ENCODE measurements at regions not wholly inside any gene's neighbourhood (a gene's known extent, or its start where the extent isn't known, plus 50 kb on each side); places are given as distances from the start of the nearest gene placed in this dataset.
A peak's percentile ranks its signal among the peaks of the same experiment; 100 is the strongest.

DNA sequence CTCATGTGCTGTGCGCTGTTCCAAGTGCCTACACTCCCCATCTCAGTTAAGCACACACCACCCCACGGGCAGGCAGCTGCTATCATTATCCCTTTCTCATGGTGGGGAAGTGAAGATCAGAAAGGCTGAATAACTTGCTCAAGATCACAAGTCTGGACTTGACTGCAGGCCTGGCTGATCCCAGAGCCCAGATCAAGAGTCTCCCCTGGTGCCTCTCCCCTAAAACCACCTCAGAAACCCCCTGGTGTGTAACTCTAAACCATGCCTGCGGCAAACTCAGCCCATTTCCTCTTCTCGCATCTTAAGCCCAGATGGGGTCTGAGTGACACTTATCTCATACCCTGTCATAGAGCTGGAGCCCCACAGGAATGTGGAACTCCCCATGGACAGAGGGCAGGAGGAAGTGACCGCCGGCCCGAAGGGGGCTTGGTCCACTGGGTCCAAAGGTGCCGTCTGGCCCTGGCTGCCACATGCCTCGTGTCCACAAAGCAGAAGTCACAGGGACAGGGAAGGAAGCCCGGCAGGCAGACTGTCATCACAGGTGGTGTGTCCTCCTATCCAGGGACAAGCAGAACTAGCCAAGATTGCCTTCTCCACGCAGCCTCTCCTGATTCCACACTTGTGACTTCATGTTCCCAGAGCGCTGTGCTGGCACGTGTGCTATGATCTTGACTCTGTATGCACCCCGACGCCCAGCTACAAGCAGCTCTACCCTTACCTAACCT lies 92.1 kb downstream of the SYF2 start (continued):
- no peak for TF ChIP-seq MAFG (CRISPR knock-in tag; IDR thresholded peaks at IDR 0.05)
- peak; percentile 21; the same call in 1 of the 2 replicates for TF ChIP-seq BCL6 (CRISPR knock-in tag; IDR thresholded peaks at IDR 0.05)
- 0 out of 2 replicates have a peak, but pooled peaks have one; percentile 61 for TF ChIP-seq ZNF124 (CRISPR knock-in tag; IDR thresholded peaks at IDR 0.05)
- TF ChIP-seq TAF1 (CRISPR knock-in tag; IDR thresholded peaks at IDR 0.05): no peak
- TF ChIP-seq HHEX (CRISPR knock-in tag; IDR thresholded peaks at IDR 0.05): no peak
- TF ChIP-seq, protein P1, sequence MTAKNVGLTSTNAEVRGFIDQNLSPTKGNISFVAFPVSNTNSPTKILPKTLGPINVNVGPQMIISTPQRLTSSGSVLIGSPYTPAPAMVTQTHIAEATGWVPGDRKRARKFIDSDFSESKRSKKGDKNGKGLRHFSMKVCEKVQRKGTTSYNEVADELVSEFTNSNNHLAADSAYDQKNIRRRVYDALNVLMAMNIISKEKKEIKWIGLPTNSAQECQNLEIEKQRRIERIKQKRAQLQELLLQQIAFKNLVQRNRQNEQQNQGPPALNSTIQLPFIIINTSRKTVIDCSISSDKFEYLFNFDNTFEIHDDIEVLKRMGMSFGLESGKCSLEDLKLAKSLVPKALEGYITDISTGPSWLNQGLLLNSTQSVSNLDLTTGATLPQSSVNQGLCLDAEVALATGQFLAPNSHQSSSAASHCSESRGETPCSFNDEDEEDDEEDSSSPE (CRISPR knock-in tag; IDR thresholded peaks at IDR 0.05): peak; percentile 62
- TF ChIP-seq HBP1 (CRISPR knock-in tag; IDR thresholded peaks at IDR 0.05; ENCODE audit: low read depth): no peak
- TF ChIP-seq, protein P2, sequence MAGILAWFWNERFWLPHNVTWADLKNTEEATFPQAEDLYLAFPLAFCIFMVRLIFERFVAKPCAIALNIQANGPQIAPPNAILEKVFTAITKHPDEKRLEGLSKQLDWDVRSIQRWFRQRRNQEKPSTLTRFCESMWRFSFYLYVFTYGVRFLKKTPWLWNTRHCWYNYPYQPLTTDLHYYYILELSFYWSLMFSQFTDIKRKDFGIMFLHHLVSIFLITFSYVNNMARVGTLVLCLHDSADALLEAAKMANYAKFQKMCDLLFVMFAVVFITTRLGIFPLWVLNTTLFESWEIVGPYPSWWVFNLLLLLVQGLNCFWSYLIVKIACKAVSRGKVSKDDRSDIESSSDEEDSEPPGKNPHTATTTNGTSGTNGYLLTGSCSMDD (CRISPR knock-in tag; IDR thresholded peaks at IDR 0.05): no peak
- TF ChIP-seq PREB (CRISPR knock-in tag; IDR thresholded peaks at IDR 0.05): no peak
- 0 out of 2 replicates have a peak, but pooled peaks have one; percentile 37 for TF ChIP-seq ZMYM2 (CRISPR knock-in tag; IDR thresholded peaks at IDR 0.05)
- TF ChIP-seq, protein P3, sequence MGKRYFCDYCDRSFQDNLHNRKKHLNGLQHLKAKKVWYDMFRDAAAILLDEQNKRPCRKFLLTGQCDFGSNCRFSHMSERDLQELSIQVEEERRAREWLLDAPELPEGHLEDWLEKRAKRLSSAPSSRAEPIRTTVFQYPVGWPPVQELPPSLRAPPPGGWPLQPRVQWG (CRISPR knock-in tag; IDR thresholded peaks at IDR 0.05; ENCODE audit: borderline replicate concordance, low read depth): no peak
- TF ChIP-seq DMTF1 (CRISPR knock-in tag; IDR thresholded peaks at IDR 0.05): no peak
- no peak for TF ChIP-seq ZNF839 (CRISPR knock-in tag; IDR thresholded peaks at IDR 0.05; ENCODE audit: borderline replicate concordance)
- no peak for TF ChIP-seq HNRNPL (IDR thresholded peaks at IDR 0.05; ENCODE audit: low read depth, low read length)
- TF ChIP-seq ZNF563 (CRISPR knock-in tag; IDR thresholded peaks at IDR 0.05): 0 out of 2 replicates have a peak, but pooled peaks have one; percentile 67
- TF ChIP-seq ZNF878 (CRISPR knock-in tag; IDR thresholded peaks at IDR 0.05): 0 out of 2 replicates have a peak, but pooled peaks have one; percentile 40
- TF ChIP-seq DDIT3 (CRISPR knock-in tag; IDR thresholded peaks at IDR 0.05): no peak
- TF ChIP-seq SALL1 (CRISPR knock-in tag; IDR thresholded peaks at IDR 0.05): peak; percentile 96
- no peak for TF ChIP-seq CTCF (CRISPR knock-in tag; IDR thresholded peaks at IDR 0.05)
- TF ChIP-seq ZNF441 (CRISPR knock-in tag; IDR thresholded peaks at IDR 0.05; ENCODE audit: borderline replicate concordance): peak; percentile 79

Data from HepG2 (cell line).